ENCODE measurements at regions not wholly inside any gene's neighbourhood (a gene's known extent, or its start where the extent isn't known, plus 50 kb on each side); places are given as distances from the start of the nearest gene placed in this dataset.

GRCh38 chr3:110332629-110333028 is 739.0 kb upstream of the NECTIN3 start:
- Histone ChIP-seq H3K9me3 (ENCODE audit: control insufficient read depth, low read depth, low read length) (no peaks in the 10 kb centered on the region), H3K4ac (ENCODE audit: low read depth, low read length) (no peak overlapping the region), H3K9ac (ENCODE audit: extremely low read depth, insufficient read length, low read length) (no peak overlapping the region), H3K4me2 (ENCODE audit: insufficient read depth, insufficient read length, low read length) (no peak overlapping the region), H2BK12ac (ENCODE audit: insufficient read length, low read depth, low read length) (no peak overlapping the region), H3K18ac (ENCODE audit: insufficient read length, low read depth, low read length) (no peak overlapping the region), H3K79me2 (ENCODE audit: insufficient read depth, low read length) (no peaks in the 10 kb centered on the region), H3K4me1 (ENCODE audit: insufficient read depth, low read length) (no peaks in the 10 kb centered on the region), H4K20me1 (ENCODE audit: control insufficient read depth, insufficient read depth, insufficient read length) (no peaks in the 10 kb centered on the region), H3K27ac (ENCODE audit: insufficient read length, low read depth, low read length) (no peak overlapping the region), H4K8ac (replicated peaks; ENCODE audit: insufficient read length, low read depth, low read length) (no peak overlapping the region), H3K27me3 (ENCODE audit: insufficient read depth, low read length) (no peaks in the 10 kb centered on the region), H2BK120ac (ENCODE audit: low read depth, low read length, poor library complexity, severe bottlenecking) (no peak overlapping the region), H2BK20ac (ENCODE audit: low read depth, low read length, poor library complexity, severe bottlenecking) (no peak overlapping the region), H2BK5ac (ENCODE audit: insufficient read length, low read length) (no peak overlapping the region), H2AK5ac (ENCODE audit: insufficient read length, low read length) (no peak overlapping the region), H4K5ac (ENCODE audit: insufficient read length, low read depth, low read length) (no peak overlapping the region), H3K23ac (ENCODE audit: insufficient read length, low read depth, low read length) (no peak overlapping the region), H3K56ac (ENCODE audit: insufficient read length, low read depth, low read length) (no peak overlapping the region), H2AFZ (ENCODE audit: low read length) (no peak overlapping the region), H3K79me1 (ENCODE audit: insufficient read depth, low read depth, low read length, poor library complexity, severe bottlenecking) (no peaks in the 10 kb centered on the region), H2BK15ac (ENCODE audit: low read depth, low read length) (no peak overlapping the region), H3T11ph (ENCODE audit: low read length) (no peak overlapping the region), H4K91ac (ENCODE audit: insufficient read length, low read depth, low read length) (no peak overlapping the region), H3K14ac (ENCODE audit: insufficient read depth, low read length) (no peak overlapping the region), H3K23me2 (ENCODE audit: insufficient read length, low read depth, low read length, poor library complexity, severe bottlenecking) (no peaks in the 10 kb centered on the region)
- no peak for DNase-seq
- peaks cover 58 to 77% of the 10 kb centered on the region in 2 experiments for H3K9me3 Mint-ChIP-seq
- no peak overlapping the region for H3K27ac Mint-ChIP-seq
- no peak for TF ChIP-seq CTCF (conservative IDR thresholded peaks at IDR 0.05)
- H3K4me3 Mint-ChIP-seq, result no peak overlapping the region
- no CpG with 5 or more reads among the region's 3 CpGs for WGBS (ENCODE audit: extremely low coverage, insufficient read length, low lambda C conversion rate)
- no peaks in the 10 kb centered on the region for H3K27me3 Mint-ChIP-seq (ENCODE audit: low read depth)
- peaks cover 56 to 74% (median 60%) of the 10 kb centered on the region in 3 experiments for H3K36me3 Mint-ChIP-seq (ENCODE audit: insufficient read depth in 1 of 3, low read depth in 3 of 3)
- peaks cover 3 to 4% of the 10 kb centered on the region in 2 experiments; a peak in 2 of 4 replicates for H3K4me1 Mint-ChIP-seq

All from H9 (cell line).